Testis (tissue), 2 donors: ENCODE measurements at regions not wholly inside any gene's neighbourhood (a gene's known extent, or its start where the extent isn't known, plus 50 kb on each side); places are given as distances from the start of the nearest gene placed in this dataset.

Experiments used
- CTCF ChIP-seq, 3 experiments: fragments of 450-650 bp in 2 of 3; fragments of 200-600 bp in 1 of 3; sonication (generic) in 1 of 3; IDR thresholded peaks; one replicate each; pipeline ENCODE4 v1.5.1; 2016 to 2019; ENCODE audit warnings: antibody characterized with exemption in 3 of 3, mild to moderate bottlenecking in 2 of 3, moderate library complexity in 1 of 3
- POLR2A ChIP-seq: fragments of 450-650 bp; IDR thresholded peaks from one replicate; pipeline ENCODE4 v1.6.1; 2017; ENCODE audit warnings: antibody characterized with exemption, mild to moderate bottlenecking, moderate library complexity

- TF ChIP-seq CTCF (IDR thresholded peaks at IDR 0.05) = no peak
- TF ChIP-seq POLR2A = no peak
Observed at GRCh38 chr14:83529531-83529930, 1995.9 kb upstream of the SEL1L start.
